GM12891 (cell line): ENCODE measurements at regions not wholly inside any gene's neighbourhood (a gene's known extent, or its start where the extent isn't known, plus 50 kb on each side); places are given as distances from the start of the nearest gene placed in this dataset.

Source experiments
- DNase-seq: peaks from one replicate; pipeline ENCODE4 v3.0.0; 2011; ENCODE audit warnings: low spot score; ENCODE audit not compliant: insufficient read length
- FAIRE-seq: peaks from 2 replicates; lab custom pipeline; 2011; peaks lifted over from hg19 to GRCh38; lab: Jason Lieb, UNC
- PAX5 ChIP-seq: IDR thresholded peaks from 2 replicates; pipeline ENCODE4 v1.6.1; 2011; ENCODE audit warnings: low read length, moderate library complexity, mild to moderate bottlenecking; ENCODE audit not compliant: insufficient read depth, severe bottlenecking
- POLR2A ChIP-seq: IDR thresholded peaks from 2 replicates; pipeline ENCODE4 v1.6.1; 2011; ENCODE audit warnings: low read depth, low read length, control low read depth
- POLR2AphosphoS5 ChIP-seq: IDR thresholded peaks from 2 replicates; pipeline ENCODE4 v1.6.1; 2011; ENCODE audit warnings: low read depth, low read length, control low read depth
- POU2F2 ChIP-seq: IDR thresholded peaks from 2 replicates; pipeline ENCODE4 v1.6.1; 2011; ENCODE audit warnings: low read depth, mild to moderate bottlenecking, control low read depth, low read length, moderate library complexity
- SPI1 ChIP-seq: IDR thresholded peaks from 2 replicates; pipeline ENCODE4 v1.6.1; 2011; ENCODE audit warnings: low read depth, low read length, control low read depth
- TAF1 ChIP-seq: IDR thresholded peaks from 2 replicates; pipeline ENCODE4 v1.6.1; 2011; ENCODE audit warnings: low read depth, low read length, control low read depth

- FAIRE-seq, result no peak
- TF ChIP-seq POLR2A, result no peak
- no peak for TF ChIP-seq PAX5
- no peak for TF ChIP-seq SPI1
- no peak for TF ChIP-seq POU2F2
- no peak for TF ChIP-seq TAF1
- no peak for TF ChIP-seq POLR2AphosphoS5
- no peak for DNase-seq
Measured at GRCh38 chr7:68642727-68643126, 955.5 kb upstream of the AUTS2 start.

DNA sequence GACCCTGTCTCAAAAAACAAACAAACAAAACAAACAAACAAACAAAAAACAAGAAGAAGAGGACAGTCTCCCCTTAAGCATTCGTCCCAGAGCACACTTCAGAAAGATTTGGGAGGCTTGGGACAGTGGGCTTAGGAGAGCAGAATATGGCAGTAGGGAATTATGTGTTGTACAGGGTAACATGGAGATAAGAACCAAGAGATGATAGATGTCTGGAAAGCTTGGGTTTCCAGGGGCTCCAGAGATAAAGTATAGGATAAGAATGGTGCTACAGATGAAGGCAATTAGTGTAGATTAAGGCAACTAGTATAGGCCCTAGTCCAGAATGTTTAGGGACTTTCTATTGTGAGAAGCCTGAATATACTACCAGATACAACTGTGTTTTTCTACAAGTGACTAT is 934.9 kb upstream of the AUTS2 start:
- DNase-seq (no peak), FAIRE-seq (no peak)
- TF ChIP-seq PAX5 (no peak), POLR2AphosphoS5 (no peak), SPI1 (no peak), TAF1 (no peak)

DNA sequence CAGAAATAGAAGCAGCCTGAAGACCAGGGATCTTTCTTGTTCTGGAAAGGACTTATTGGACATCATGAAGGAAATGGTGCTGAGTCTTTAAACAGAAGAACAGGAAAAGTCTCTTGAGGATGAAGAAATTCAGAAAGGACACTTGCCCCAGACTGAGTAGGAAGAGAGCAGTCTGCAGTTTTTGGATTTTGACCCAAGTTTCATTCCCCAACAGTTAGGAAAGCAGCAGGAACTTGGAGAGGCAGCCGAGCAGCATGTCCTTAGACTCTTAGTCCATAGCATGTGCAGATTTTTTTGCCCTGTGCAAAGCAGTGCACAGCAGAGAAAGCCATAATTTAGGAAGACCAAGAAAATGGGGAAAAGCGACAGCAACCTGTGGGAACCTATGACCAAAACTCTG is 927.2 kb upstream of the AUTS2 start:
- DNase-seq, result no peak
- FAIRE-seq, result no peak
- TF ChIP-seq TAF1, result no peak
- no peak for TF ChIP-seq POU2F2
- no peak for TF ChIP-seq POLR2A
- TF ChIP-seq PAX5, result no peak
- TF ChIP-seq POLR2AphosphoS5, result no peak

- TF ChIP-seq POU2F2, result no peak
- no peak for TF ChIP-seq POLR2AphosphoS5
- TF ChIP-seq POLR2A, result no peak
- TF ChIP-seq PAX5, result no peak
- no peak for TF ChIP-seq TAF1
- no peak for TF ChIP-seq SPI1
- FAIRE-seq (no peak), DNase-seq (no peak)
Measured at GRCh38 chr7:68671671-68672070, 926.6 kb upstream of the AUTS2 start.

GRCh38 chr7:68674826-68675225 is 923.4 kb upstream of the AUTS2 start:
- no peak for TF ChIP-seq POLR2A
- no peak for TF ChIP-seq TAF1
- TF ChIP-seq POU2F2, result no peak
- no peak for TF ChIP-seq POLR2AphosphoS5
- no peak for TF ChIP-seq SPI1
- no peak for TF ChIP-seq PAX5
- DNase-seq, result no peak
- FAIRE-seq, result no peak

DNA sequence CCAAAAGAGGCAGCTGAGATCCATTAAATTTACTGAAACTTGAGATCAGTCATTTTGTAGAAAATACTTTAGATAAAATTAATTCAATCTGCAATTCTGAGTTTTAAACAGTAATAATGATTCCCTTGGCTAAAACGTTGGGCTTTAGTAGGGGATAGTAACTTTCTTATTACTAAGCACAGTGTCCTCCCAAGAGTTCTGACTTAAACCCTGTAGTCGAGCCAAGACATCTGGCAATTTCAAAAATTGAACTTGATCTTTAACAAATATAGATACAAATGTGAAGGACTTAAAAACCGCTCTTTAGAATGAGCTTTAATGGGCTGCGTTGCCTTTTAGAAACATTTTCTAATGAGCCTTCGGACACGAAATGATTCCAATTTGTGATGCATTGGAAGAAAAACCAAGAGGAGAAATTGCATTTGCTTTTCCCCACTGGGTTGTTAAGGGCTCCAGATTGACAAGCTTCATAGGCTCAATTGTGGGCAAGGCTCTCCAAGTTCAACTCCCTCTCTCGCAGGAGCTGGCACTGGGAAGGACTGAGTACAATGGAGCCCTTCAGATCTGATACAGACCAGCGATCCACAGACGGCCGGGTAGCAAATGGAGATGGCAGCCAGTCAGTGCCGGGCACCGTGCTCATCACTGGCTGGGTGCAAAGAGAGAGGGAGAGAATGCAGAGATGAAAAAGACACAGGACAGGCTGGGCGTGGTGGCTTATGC is 921.3 kb upstream of the AUTS2 start:
- TF ChIP-seq POLR2AphosphoS5, result no peak
- no peak for TF ChIP-seq POU2F2
- TF ChIP-seq PAX5, result no peak
- TF ChIP-seq SPI1, result no peak
- no peak for TF ChIP-seq TAF1
- TF ChIP-seq POLR2A, result no peak
- no peak for DNase-seq
- no peak for FAIRE-seq

GRCh38 chr7:68678196-68678595 is 920.1 kb upstream of the AUTS2 start:
- TF ChIP-seq POU2F2 (no peak), SPI1 (no peak), POLR2A (no peak), PAX5 (no peak), TAF1 (no peak), POLR2AphosphoS5 (no peak)
- DNase-seq, result no peak
- FAIRE-seq, result no peak

DNA sequence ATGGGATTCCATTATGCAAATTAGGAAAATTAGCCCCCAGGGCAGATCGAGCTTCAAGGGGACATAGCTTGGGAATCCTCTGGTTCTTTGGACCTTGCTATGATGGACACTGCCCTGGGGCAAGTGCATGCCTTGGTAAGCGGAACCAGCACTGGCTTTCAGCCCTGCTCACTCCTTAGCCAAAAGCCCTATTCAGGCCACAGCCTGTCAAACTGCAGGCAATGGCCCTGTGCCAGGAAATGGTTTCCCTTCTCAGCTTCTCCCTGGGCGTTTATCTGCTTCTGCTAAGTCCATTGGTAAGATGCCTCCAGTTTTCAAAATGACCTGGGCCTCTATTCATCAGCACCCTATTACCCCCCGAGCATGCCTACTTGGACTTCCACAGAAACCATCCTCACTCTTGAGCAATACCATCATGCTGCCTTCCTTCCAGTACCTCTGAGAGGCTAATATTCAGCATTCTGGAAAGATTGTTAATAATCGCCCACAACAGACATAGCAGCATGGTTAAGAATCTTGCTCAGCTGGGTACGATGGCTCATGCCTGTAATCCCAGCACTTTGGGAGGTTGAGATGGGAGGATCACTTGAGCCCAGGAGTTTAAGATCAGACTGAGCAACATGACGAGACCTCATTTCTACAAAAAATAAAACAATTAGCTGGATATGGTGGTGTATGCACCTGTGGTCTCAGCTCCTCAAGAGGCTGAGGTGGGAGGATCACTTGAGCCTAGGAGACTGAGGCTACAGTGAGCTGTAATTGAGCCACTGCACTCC is 918.6 kb upstream of the AUTS2 start:
- no peak for FAIRE-seq
- TF ChIP-seq PAX5 (no peak), POLR2A (no peak), SPI1 (no peak), TAF1 (no peak), POU2F2 (no peak), POLR2AphosphoS5 (no peak)
- no peak for DNase-seq

GRCh38 chr7:68680235-68680872 is 917.9 kb upstream of the AUTS2 start:
- FAIRE-seq, result no peak
- TF ChIP-seq TAF1, result no peak
- no peak for TF ChIP-seq SPI1
- no peak for TF ChIP-seq POU2F2
- TF ChIP-seq POLR2A, result no peak
- TF ChIP-seq POLR2AphosphoS5, result no peak
- TF ChIP-seq PAX5, result no peak
- no peak for DNase-seq

DNA sequence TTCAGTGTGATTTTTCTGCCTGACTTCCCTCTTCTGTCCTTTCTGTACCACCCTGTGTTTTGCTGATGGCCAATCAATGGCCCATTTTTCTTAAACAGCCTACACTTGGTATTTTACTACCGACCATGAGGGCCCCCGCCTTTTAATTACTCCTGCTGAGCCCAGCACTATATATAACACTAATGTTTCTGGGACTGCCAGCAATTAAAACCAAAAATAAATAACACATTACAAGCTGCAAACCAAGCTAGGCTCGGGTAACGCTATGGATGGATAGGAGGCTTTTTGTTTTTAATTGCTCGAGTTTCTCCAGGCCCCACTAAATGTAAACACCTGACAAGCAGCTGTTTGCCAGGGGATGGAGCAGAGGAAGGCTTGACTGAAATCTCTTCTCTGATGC is 915.4 kb upstream of the AUTS2 start:
- TF ChIP-seq SPI1 (no peak), POLR2AphosphoS5 (no peak), PAX5 (no peak), TAF1 (no peak), POU2F2 (no peak), POLR2A (no peak)
- no peak for DNase-seq
- FAIRE-seq, result no peak
